ENCODE measurements at regions not wholly inside any gene's neighbourhood (a gene's known extent, or its start where the extent isn't known, plus 50 kb on each side); places are given as distances from the start of the nearest gene placed in this dataset.
"Not testable (repeated sequence)": the region's sequence is repeated elsewhere in the genome, so short reads cannot be mapped to it uniquely, and the experiment has no call there.

DNA sequence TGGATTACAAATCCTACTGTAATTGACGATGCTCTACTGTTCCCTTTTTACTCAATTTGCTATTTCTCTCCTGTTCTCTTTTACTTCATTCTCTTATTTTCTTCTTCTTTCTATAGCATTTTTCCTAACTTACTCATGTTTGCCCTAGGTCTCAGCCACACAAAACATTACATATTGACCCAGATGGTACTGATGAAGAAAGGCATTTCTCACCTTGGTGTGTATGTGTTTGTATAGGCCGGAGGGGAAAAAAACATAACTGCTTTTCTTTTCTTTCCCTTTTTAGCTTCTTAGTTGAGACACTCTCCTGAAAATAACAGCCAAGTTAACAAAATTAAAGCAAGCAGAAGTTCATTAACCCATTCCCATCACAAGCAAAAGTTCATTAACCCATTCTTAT, 1019.8 kb upstream of the CDH18 start:
- no peak for DNase-seq

- DNase-seq: not testable (repeated sequence)
Observed at GRCh38 chr5:20988933-20989332, 1000.9 kb upstream of the CDH18 start.

GRCh38 chr5:20985754-20986153, 997.8 kb upstream of the CDH18 start:
- no peak for DNase-seq

DNA sequence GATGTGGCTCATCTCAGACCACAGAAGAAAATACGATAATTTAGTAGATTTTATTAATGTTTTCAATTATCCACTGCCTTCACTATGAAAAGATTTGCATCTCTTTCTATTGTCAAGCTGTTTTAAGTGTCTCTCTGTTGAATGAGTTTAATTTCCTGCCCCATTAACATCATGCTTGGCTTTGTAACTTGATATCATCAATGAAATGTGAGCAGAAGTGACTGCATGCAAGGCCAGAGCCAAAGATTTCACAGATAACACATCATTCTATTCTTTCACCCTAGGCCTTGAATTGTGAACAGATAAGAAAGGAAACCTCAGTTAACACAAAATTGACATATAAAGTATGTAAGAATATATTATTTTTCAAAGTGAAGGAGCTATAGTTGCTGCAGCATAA, 986.4 kb upstream of the CDH18 start:
- no peak for DNase-seq

DNA sequence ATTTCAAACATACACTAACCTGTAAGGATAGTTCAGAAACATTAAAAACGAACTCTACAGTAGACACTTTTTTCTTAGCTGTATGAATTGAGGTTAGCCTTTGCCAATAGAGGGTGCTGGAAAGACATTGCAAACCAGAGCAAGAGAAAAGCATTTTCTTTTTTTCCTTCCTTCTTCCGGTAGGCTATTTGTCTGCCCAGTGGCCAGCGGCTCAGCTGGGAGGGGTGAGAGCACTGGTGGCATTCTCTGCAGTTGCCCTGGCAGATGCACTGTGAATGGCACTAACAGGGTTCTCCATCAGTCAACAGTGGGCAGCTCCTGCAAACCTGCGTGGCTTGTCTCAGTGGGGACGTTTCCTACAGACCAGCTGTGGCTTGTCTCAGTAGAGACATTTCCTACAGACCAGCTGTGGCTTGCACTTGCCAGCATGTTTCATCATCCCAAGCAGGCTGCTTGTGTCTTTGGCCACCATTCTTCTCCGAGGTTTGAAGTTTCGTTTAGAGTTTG, 984.5 kb upstream of the CDH18 start:
- no peak for DNase-seq

DNA sequence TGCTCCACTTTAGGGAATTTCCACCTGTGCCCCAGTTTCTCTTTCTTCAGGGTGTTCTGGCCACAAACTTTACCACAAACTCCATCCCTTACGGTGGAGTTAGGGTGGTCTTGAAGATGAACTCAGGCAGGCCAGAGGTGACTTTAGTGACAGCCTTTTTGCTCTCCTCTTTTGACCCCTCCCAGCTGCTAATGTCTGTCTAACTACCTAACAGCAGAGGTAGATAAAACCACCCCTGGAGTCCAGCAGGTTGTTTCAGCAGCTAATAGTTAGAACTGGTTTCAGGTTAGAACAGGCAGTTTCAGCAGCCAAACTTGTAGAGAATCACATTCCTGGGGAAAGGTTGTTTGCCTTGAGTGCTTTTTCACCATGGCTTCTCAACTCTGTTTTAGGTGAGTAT, 971.3 kb upstream of the CDH18 start:
- DNase-seq: no peak

- no peak for DNase-seq
Observed at GRCh38 chr5:20958641-20959040, 970.6 kb upstream of the CDH18 start.

- no peak for DNase-seq
Observed at GRCh38 chr5:20956134-20956533, 968.1 kb upstream of the CDH18 start.

- no peak for DNase-seq
Observed at GRCh38 chr5:20949636-20950035, 961.6 kb upstream of the CDH18 start.

GRCh38 chr5:20943183-20943971, 955.4 kb upstream of the CDH18 start:
- not testable (repeated sequence) for DNase-seq

GRCh38 chr5:20942603-20943002, 954.6 kb upstream of the CDH18 start:
- not testable (repeated sequence) for DNase-seq

GRCh38 chr5:20940786-20941185, 952.8 kb upstream of the CDH18 start:
- DNase-seq: not testable (repeated sequence)

GRCh38 chr5:20890936-20891335, 902.9 kb upstream of the CDH18 start:
- not testable (repeated sequence) for DNase-seq

DNA sequence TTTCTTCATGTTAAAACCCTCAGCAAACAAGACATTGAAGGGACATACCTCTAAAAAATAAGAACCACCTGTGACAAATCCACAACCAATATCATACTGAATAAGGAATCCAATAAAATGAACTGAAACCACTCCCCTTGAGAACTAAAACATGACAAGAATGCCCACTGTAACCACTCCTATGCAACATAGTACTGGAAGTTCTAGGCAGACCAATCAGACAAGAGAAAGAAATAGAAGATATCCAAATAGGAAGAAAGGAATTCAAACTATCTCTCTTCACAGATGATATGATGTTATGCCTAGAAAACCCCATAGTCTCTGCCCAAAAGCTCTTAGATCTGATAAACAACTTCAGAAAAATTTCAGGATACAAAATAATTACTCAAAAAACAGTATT, 887.7 kb upstream of the CDH18 start:
- not testable (repeated sequence) for DNase-seq

GRCh38 chr5:20865892-20866291, 877.9 kb upstream of the CDH18 start:
- DNase-seq: not testable (repeated sequence)

- no peak for DNase-seq
Observed at GRCh38 chr5:20833081-20833627, 845.2 kb upstream of the CDH18 start.

DNA sequence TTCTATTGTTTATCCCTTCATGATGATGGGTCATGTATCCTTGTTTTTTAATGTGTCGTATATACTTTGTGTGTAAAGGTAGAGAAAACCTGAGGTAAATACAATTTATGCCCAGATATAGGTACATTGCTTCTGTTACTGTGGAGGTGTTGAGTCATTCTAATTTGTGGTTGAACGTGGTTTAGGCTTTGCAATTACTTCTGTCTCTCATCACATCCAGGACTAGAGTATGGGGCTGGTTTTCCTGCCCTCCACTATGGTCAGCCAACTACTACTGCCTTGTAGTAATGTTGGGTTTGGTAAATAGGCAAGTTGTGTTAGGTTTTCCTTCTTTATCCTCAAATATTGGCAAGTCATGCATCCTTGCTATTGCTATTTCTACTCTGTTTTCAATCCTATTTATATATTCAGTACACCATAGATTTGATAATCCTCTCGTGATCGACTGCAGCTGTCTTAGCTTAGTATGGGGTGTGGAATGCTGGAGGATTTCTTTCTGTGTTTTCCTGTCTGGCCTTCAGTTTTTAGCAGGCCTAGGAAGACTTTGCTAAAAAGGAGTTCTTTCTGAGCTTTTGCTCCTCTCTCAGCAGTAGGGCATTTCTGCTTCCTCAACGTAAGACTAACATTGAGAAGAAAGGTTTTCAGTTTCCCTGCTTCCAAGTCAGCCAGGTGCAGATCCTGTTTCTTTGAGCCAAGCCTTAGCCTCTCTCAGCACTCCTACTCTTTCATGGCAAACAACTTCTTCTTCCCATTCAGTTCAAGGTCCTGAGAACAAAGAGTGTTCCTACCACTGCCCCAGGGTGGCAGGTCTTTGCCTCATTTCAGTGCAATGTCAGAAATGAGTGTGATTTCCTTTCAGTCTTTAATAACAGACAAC, 844.4 kb upstream of the CDH18 start:
- no peak for DNase-seq

DNA sequence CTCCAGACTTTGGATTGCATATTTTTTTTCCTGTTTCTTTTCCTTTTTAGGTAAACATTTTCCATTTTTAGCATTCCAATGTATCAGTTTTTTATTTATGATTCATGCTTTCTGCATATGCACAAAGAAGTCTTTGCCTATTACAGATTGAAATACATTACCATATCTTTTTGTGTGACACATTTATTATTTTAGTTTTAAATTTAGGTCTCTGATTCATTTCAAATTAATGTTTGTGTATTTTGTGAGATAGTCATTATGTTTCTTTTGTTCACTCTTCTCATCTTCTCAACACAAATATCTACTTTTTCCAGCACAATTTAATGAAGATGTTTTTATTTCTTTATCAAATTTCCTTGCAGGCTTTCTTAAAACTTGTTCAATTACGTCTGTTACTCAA, 838.0 kb upstream of the CDH18 start:
- not testable (repeated sequence) for DNase-seq

DNA sequence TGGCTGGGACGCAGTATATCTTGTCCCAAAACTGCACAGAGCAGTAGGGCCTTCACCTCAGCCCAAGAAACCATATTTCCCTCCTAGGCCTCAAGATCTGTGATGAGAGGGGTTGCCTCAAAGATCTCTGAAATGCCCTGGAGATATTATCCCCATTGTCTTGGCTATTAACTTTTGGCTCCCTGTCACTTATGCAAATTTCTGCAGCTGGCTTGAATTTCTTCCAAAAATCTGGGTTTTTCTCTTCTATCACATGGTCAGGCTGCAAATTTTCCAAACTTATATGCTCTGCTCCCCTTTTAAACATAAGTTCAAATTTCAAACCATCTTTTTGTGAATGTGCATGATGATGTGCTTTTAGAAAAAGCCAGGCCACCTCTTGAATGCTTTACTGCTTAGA, 809.2 kb upstream of the CDH18 start:
- DNase-seq: not testable (repeated sequence)

- not testable (repeated sequence) for DNase-seq
Observed at GRCh38 chr5:20784755-20785154, 796.8 kb upstream of the CDH18 start.

GRCh38 chr5:20783484-20783883, 795.5 kb upstream of the CDH18 start:
- DNase-seq: not testable (repeated sequence)

GRCh38 chr5:20771338-20771737, 783.3 kb upstream of the CDH18 start:
- DNase-seq: not testable (repeated sequence)

GRCh38 chr5:20765074-20765473, 777.1 kb upstream of the CDH18 start:
- not testable (repeated sequence) for DNase-seq
